Omental fat pad (tissue), 3 donors: ENCODE measurements at regions not wholly inside any gene's neighbourhood (a gene's known extent, or its start where the extent isn't known, plus 50 kb on each side); places are given as distances from the start of the nearest gene placed in this dataset.

Experiments
- ATAC-seq: fragments of 150-250 bp; one replicate; pipeline ENCODE4 v1.9.1; 2016; ENCODE audit warnings: mild to moderate bottlenecking, moderate library complexity; ENCODE audit not compliant: low FRiP score
- DNase-seq: peaks from one replicate; pipeline ENCODE4 v3.0.0-alpha.2; 2019; ENCODE audit warnings: low spot score
- TF ChIP-seq, protein P1 (sequence below), 3 donors: fragments of 450-650 bp; IDR thresholded peaks; one replicate each; pipeline ENCODE4 v1.5.1; 2016 to 2017; ENCODE audit warnings: antibody characterized with exemption in 3 of 3, mild to moderate bottlenecking in 3 of 3, moderate library complexity in 2 of 3

DNA sequence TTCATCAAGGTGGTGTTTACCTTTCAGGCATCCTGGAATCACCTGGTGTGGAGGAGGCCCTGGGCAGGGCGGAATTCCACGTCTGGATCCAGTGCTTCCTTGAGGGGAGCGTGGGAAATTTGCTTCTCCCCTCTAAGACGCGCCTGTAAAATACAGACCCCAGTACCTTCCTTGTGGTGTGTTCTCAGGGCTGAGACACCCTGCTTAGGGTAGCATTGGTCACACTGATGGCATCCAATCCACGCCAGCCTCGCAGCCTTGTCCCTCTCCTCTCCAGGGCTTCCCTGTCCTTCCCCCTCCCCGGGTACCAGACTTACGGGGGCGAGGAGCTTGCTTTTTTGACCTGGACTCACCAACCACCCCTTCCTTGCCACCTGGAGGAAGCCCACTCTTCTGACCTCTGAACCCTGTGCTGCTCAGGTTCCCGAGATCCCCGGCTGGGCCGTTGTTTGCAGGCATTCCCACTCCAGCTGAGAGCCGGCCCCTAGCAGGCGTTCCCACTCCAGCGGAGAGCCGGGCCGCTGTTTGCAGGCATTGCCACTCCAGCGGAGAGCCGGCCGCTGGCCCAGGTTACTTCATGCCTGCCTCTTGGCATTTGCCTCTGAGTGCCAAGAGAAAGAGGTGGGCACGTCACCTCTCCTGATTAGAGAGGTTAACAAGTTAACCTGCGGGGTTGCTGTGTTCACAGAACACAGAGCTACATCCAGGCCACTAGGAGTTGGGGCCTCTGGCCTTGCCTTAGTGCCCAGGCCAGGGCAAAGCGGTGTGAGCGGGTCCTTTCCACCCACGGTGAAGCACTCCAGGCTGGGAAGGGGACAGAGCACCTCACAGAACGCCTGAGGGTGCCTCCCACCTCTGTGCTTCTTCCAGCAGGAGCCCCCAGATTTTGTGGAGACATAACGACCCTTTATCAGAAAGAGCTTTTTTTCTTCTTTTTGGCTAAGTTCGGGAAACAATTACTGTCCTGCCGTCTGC is 254.0 kb upstream of the PPP2R2D start:
- DNase-seq (no peak), ATAC-seq (no peak)
- TF ChIP-seq, protein P1, sequence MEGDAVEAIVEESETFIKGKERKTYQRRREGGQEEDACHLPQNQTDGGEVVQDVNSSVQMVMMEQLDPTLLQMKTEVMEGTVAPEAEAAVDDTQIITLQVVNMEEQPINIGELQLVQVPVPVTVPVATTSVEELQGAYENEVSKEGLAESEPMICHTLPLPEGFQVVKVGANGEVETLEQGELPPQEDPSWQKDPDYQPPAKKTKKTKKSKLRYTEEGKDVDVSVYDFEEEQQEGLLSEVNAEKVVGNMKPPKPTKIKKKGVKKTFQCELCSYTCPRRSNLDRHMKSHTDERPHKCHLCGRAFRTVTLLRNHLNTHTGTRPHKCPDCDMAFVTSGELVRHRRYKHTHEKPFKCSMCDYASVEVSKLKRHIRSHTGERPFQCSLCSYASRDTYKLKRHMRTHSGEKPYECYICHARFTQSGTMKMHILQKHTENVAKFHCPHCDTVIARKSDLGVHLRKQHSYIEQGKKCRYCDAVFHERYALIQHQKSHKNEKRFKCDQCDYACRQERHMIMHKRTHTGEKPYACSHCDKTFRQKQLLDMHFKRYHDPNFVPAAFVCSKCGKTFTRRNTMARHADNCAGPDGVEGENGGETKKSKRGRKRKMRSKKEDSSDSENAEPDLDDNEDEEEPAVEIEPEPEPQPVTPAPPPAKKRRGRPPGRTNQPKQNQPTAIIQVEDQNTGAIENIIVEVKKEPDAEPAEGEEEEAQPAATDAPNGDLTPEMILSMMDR (IDR thresholded peaks at IDR 0.05), result no peak

DNA sequence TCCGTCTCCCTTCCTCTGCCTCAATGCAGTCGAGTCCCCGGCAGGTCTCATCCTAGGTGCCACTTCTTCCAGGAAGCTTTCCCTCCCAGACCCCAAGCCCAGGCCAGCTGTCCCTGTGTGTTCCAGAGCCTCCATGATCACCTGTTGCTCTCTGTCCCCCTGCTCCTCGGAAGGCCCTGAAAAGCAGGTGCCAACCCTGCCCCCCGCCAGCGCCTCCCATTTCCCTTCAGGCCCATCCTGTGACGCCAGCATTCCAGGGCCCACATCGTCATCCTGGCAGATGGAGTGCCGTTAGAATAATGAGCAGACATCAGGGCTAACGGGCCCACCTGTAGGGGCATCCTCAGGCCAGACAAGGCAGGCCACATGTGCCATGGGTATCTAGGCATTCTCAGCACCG is 253.0 kb upstream of the PPP2R2D start:
- ATAC-seq, result no peak

DNA sequence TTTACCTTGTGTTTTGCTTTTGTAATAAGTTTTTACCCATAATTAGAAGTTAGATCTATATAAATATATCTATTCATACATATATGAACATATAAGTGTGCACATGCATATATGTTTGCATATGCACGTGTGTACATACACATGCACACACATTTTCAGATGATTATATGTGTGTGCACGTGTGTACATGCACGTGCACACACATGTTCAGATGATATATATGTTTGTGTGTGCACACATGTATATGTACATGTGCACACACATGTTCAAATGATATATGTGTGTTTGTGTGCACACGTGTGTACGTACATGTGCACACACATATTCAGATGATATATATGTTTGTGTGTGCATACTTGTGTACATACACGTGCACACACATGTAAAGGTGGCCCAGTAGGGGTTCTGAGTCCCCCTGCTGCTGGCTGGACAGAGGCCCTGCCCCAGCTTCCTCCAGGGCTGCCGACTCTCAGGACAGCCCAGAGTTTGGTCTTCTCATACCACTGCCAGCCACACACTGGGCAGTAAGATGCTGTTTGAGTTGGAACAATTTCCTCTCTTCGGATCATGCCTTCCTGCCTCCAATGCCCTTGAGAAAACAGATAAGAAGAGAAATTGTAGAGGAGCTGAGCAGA is 252.3 kb upstream of the PPP2R2D start:
- ATAC-seq, result no peak
- DNase-seq, result no peak
- TF ChIP-seq, protein P1 (IDR thresholded peaks at IDR 0.05), result no peak

More for the DNA sequence above, 253.0 kb upstream of the PPP2R2D start:
- TF ChIP-seq, protein P1 (IDR thresholded peaks at IDR 0.05), result no peak
- DNase-seq, result no peak

DNA sequence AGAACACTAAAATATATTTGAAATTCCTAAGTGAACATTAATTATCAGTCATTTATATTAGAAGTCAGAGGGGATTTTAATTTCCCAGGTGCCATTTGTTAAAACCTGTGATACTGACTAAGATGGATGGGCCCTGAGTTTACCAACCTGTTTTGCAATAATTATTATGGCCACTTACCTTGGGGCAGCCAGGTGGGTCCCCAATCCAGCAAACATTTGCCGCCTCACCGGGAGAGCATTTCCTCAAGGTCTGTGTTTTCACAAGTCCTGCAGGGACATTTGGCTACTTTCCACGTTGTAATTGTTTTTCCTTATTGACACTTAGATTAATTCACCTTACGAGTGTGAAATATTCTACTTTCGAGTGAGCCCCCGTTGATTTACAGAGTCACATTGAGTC is 251.2 kb upstream of the PPP2R2D start:
- TF ChIP-seq, protein P1 (IDR thresholded peaks at IDR 0.05), result no peak
- DNase-seq (no peak), ATAC-seq (no peak)

DNA sequence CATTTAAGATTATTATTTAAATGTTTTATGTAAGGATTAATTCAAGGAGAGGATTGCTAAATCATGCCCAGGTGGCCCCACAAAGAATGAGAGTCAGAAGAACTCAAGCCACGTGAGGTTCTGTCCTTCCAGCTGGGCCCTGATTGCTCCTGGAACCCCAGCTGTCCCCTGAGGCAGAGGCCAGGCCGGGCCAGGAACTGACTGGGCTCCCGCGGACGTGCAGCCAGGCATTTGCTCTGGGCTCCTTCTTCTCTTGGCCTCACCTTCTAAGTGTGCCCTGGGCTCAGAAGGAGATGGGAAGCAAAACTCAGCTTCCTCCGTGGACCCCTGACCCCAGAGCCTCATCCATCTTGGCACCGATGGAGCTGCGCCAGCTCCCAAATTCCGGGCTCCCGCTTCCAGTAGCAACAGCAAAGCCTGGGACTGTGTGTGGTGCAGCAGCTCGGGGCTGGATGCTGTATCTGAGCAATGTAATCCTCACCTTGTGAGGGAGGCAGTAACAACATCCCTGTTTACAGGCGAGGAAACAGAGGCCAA is 250.6 kb upstream of the PPP2R2D start:
- DNase-seq (no peak), ATAC-seq (no peak)
- TF ChIP-seq, protein P1 (IDR thresholded peaks at IDR 0.05), result no peak

DNA sequence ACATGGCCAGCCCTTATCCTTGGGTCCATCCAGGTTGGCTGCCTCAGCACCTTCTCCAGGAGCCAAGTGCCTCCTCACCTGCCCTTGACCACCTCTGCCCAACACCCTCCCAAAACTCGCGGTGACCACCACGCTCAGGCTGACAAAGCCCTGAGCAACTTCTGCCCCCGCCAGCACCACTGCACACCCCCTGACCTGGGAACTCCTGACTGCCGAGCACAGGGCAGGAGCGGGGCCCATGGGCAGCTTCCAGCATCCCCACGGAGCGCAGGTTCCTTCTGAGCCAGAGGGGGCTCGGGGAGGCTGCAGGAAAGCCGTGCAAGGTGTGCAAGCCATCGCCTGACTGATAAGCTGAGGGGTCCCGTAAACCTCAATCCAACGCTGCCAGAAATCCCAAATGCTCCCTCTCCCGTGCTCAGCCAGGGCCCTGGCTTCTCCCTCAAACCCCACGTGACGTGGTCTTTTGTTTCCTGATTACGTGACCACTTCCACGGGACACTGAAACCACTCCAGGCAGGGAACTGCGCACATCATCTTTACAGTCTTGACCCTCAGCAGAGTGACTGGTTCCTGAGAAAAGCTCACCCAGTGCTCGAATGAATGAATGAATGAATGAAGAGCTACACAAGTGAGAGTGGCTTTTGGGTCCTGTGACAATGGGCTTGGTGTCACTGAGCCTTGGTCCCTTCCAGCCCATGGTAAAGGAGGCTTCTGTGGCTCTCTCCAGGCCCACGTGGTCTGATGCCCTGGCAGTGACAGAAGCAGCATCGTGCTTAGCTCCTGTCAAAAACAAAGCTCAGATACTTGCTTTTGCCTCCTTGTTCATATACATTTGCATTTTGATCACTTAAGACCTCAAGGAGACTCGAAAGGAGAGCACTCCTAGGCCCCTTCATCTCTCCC is 249.8 kb upstream of the PPP2R2D start:
- ATAC-seq, result no peak
- TF ChIP-seq, protein P1 (IDR thresholded peaks at IDR 0.05), result no peak
- DNase-seq, result no peak
